Tibial nerve (tissue), 3 donors: ENCODE measurements at regions not wholly inside any gene's neighbourhood (a gene's known extent, or its start where the extent isn't known, plus 50 kb on each side); places are given as distances from the start of the nearest gene placed in this dataset.

Experiments
- POLR2A ChIP-seq, 2 donors: fragments of 450-650 bp; IDR thresholded peaks; one replicate each; pipeline ENCODE4 v1.6.1; 2017; ENCODE audit warnings: antibody characterized with exemption in 2 of 2, mild to moderate bottlenecking in 2 of 2, moderate library complexity in 2 of 2
- TF ChIP-seq, protein P1 (sequence below), 5 experiments: fragments of 200-600 bp in 3 of 5; fragments of 450-650 bp in 2 of 5; sonication (generic) in 3 of 5; IDR thresholded peaks; one replicate each; pipeline ENCODE4 v1.5.1; 2016 to 2019; ENCODE audit warnings: antibody characterized with exemption in 5 of 5, mild to moderate bottlenecking in 3 of 5, moderate library complexity in 2 of 5

GRCh38 chr5:28807195-28807729, 1768.9 kb upstream of the CDH9 start:
- TF ChIP-seq POLR2A (IDR thresholded peaks at IDR 0.05): no peak
- TF ChIP-seq, protein P1, sequence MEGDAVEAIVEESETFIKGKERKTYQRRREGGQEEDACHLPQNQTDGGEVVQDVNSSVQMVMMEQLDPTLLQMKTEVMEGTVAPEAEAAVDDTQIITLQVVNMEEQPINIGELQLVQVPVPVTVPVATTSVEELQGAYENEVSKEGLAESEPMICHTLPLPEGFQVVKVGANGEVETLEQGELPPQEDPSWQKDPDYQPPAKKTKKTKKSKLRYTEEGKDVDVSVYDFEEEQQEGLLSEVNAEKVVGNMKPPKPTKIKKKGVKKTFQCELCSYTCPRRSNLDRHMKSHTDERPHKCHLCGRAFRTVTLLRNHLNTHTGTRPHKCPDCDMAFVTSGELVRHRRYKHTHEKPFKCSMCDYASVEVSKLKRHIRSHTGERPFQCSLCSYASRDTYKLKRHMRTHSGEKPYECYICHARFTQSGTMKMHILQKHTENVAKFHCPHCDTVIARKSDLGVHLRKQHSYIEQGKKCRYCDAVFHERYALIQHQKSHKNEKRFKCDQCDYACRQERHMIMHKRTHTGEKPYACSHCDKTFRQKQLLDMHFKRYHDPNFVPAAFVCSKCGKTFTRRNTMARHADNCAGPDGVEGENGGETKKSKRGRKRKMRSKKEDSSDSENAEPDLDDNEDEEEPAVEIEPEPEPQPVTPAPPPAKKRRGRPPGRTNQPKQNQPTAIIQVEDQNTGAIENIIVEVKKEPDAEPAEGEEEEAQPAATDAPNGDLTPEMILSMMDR (IDR thresholded peaks at IDR 0.05): no peak
